BJ (cell line): ENCODE measurements at regions not wholly inside any gene's neighbourhood (a gene's known extent, or its start where the extent isn't known, plus 50 kb on each side); places are given as distances from the start of the nearest gene placed in this dataset.

ENCODE experiments used
- CTCF ChIA-PET: fragments of 350-600 bp; formaldehyde crosslinking; extraction: SDS; loops from one replicate; lab custom pipeline; 2021; ENCODE audit warnings: antibody characterized with exemption, inconsistent platforms; lab: Yijun Ruan, JAX
- POLR2A ChIA-PET: fragments of 300-600 bp; sonication (Branson Sonifier 250); formaldehyde crosslinking; extraction: SDS; loops from one replicate; lab custom pipeline; 2021; ENCODE audit warnings: antibody characterized with exemption; lab: Charles Lee
- DNase-seq: peaks from one replicate; pipeline ENCODE4 v3.0.0-alpha.2; 2011; ENCODE audit warnings: low read depth
- H3K27me3 ChIP-seq: 2 replicates; pipeline ENCODE4 v1.6.0; 2011; ENCODE audit warnings: low read length; ENCODE audit not compliant: control insufficient read depth, insufficient read depth
- H3K36me3 ChIP-seq: 2 replicates; pipeline ENCODE4 v1.5.1; 2011; ENCODE audit warnings: low read length; ENCODE audit not compliant: control insufficient read depth, insufficient read depth
- H3K4me3 ChIP-seq: 2 replicates; pipeline ENCODE4 v1.5.1; 2011; ENCODE audit warnings: low read depth, mild to moderate bottlenecking, control low read depth, low read length
- CTCF ChIP-seq: IDR thresholded peaks from 2 replicates; pipeline ENCODE4 v1.5.1; 2011; ENCODE audit warnings: low read depth, mild to moderate bottlenecking, control low read depth, inconsistent platforms, low read length, moderate library complexity; ENCODE audit not compliant: insufficient read depth

- CTCF ChIA-PET = no interaction called here
- Histone ChIP-seq H3K36me3 (no peaks in the 10 kb centered on the region), H3K4me3 (no peak overlapping the region), H3K27me3 (no peaks in the 10 kb centered on the region)
- POLR2A ChIA-PET = no interaction called here
- no peak for TF ChIP-seq CTCF
- DNase-seq = no peak
Observed at GRCh38 chr7:81235997-81236396, 317.1 kb upstream of the SEMA3C start.

DNA sequence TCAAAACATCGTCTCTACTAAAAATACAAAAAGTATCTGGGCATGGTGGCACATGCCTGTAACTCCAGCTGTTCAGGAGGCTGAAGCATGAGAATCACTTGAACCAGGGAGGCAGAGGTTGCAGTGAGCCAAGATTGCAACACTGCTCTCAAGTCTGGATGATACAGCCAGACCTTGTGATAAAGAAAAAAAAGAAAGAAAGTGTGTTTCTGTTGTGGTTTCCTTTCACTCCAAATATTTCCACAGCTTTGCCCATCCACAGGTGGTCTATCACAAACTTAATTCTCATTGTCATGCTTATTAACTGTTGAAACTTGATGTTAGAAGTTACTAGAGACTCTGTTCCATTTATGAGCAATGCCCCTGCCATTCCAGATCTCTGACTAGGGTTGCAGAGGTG, 316.0 kb upstream of the SEMA3C start:
- H3K4me3 ChIP-seq = no peak overlapping the region
- no peak for DNase-seq
- ChIA-PET CTCF (interaction anchor here (1.1 kb wide), 1 partner anchor 11 kb away, joined by 3 read pairs; no protein-coding TSS in a partner anchor), POLR2A (no interaction called here)
- TF ChIP-seq CTCF = no peak
- no peaks in the 10 kb centered on the region for H3K36me3 ChIP-seq
- no peaks in the 10 kb centered on the region for H3K27me3 ChIP-seq

- no peak for DNase-seq
- no peak overlapping the region for H3K4me3 ChIP-seq
- POLR2A ChIA-PET = no interaction called here
Observed at GRCh38 chr7:81233208-81233940, 314.5 kb upstream of the SEMA3C start.

DNA sequence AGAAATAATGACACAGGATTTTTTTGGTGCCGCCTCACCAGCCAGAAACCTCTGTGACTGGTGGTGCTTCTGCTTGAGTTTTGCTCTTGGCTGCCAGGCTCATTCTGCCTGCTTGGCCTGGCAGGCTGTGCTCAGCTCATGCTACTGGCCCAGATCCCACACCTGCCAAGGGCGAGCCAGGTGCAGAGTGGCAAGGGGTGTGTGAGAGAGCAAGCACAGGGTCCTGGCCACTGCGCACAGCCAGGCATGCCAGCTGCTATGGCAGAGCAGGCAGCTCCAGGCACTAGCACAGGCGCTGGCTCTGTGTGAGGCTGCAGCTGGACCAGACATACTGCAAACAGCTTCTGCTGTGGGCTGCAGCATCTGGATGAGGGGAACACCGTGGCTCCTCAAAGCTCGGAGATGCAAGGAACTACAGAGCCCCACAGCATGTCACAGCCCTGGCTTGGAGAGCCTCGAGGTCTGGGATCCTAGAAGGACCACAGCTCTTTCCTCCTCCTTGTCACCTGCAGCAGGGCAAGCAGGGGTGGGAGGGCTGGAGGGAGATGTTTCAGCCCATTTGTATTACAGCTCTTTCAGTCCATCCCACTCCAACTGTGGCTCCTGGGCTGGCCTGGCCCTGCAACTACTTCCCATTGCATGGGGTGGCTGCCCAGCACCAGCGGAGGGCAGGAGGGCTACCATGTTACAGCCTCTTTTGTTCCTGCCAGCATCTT, 313.4 kb upstream of the SEMA3C start:
- POLR2A ChIA-PET = no interaction called here
- no peaks in the 10 kb centered on the region for H3K36me3 ChIP-seq
- no peak for DNase-seq
- H3K4me3 ChIP-seq = no peak overlapping the region
- no peak for TF ChIP-seq CTCF
- CTCF ChIA-PET = no interaction called here
- no peaks in the 10 kb centered on the region for H3K27me3 ChIP-seq

More at GRCh38 chr7:81233208-81233940, 314.5 kb upstream of the SEMA3C start:
- TF ChIP-seq CTCF = no peak
- Histone ChIP-seq H3K27me3 (no peaks in the 10 kb centered on the region), H3K36me3 (no peaks in the 10 kb centered on the region)
- CTCF ChIA-PET = no interaction called here

DNA sequence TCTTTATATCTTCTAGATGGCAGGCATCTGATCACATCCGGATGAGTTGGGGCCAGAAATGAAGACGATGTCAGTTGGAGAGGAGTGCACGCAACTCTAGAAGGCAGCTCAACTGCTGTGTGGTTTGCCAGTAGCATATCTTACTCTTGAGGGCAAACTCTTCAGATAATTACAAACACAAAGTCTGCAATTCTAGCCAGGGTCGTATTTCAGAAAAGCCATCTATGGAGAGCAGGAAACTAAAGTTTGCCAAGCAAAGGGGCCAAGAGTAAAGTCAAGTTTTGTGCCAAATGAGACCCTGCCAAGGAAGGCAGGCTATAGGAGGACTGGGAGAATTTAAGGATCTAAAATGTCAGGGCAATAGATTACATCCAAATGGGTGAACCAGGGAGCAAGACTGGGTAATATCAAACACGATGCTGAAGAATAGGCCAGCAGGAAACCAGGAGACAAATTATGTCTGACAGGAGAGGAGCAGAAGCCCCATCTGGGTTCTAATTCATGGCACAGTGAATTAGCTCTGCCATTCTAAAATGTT, 312.5 kb upstream of the SEMA3C start:
- TF ChIP-seq CTCF = no peak
- DNase-seq = no peak
- no peaks in the 10 kb centered on the region for H3K36me3 ChIP-seq
- H3K4me3 ChIP-seq = no peak overlapping the region
- H3K27me3 ChIP-seq = no peaks in the 10 kb centered on the region
- CTCF ChIA-PET = no interaction called here
- POLR2A ChIA-PET = no interaction called here
